A673 (cell line): ENCODE measurements at regions not wholly inside any gene's neighbourhood (a gene's known extent, or its start where the extent isn't known, plus 50 kb on each side); places are given as distances from the start of the nearest gene placed in this dataset.

ENCODE experiments used
- CTCF ChIP-seq: fragments of 300-800, 200-600 bp; sonication (generic); conservative IDR thresholded peaks from 2 replicates; pipeline ENCODE4 v1.5.1; 2017; ENCODE audit warnings: low read depth, mild to moderate bottlenecking, antibody characterized with exemption, low read length, moderate library complexity, mixed read lengths
- EZH2 ChIP-seq: fragments of 200-600 bp; sonication (generic); IDR thresholded peaks from 2 replicates; pipeline ENCODE4 v1.6.1; 2017; ENCODE audit warnings: borderline replicate concordance, low read depth, mild to moderate bottlenecking, mixed read lengths, antibody characterized with exemption, low read length; ENCODE audit not compliant: poor library complexity, severe bottlenecking

GRCh38 chr9:73807952-73808351 lies 656.3 kb downstream of the ANXA1 start:
- TF ChIP-seq CTCF (no peak), EZH2 (no peak)
